Esophagus muscularis mucosa (tissue), 4 donors: ENCODE measurements at regions not wholly inside any gene's neighbourhood (a gene's known extent, or its start where the extent isn't known, plus 50 kb on each side); places are given as distances from the start of the nearest gene placed in this dataset.

ENCODE experiments used
- DNase-seq: peaks from one replicate; pipeline ENCODE4 v3.0.0-alpha.2; 2017; ENCODE audit errors: extremely low spot score
- H3K27ac ChIP-seq, 4 donors: fragments of 200-600 bp; sonication (generic); replicated peaks in 1 of 4; 1 replicate in 3 of 4; 2 replicates in 1 of 4; pipeline ENCODE4 v1.5.1; 2016 to 2019; ENCODE audit warnings: mild to moderate bottlenecking in 1 of 4
- H3K27me3 ChIP-seq, 4 donors: fragments of 200-600 bp; sonication (generic); one replicate each; pipeline versions ENCODE4 v1.5.1 to v1.6.0; 2016 to 2019
- H3K36me3 ChIP-seq, 4 donors: fragments of 200-600 bp; sonication (generic); one replicate each; pipeline ENCODE4 v1.5.1; 2016 to 2019
- H3K4me1 ChIP-seq, 4 donors: fragments of 200-600 bp; sonication (generic); one replicate each; pipeline ENCODE4 v1.5.1; 2016 to 2019
- H3K4me3 ChIP-seq, 4 donors: fragments of 200-600 bp; sonication (generic); 1 replicate in 2 of 4; 2 replicates in 2 of 4; pipeline ENCODE4 v1.5.1; 2016 to 2019; ENCODE audit warnings: mild to moderate bottlenecking in 4 of 4, moderate library complexity in 1 of 4
- H3K9me3 ChIP-seq, 4 donors: fragments of 200-600 bp; sonication (generic); 1 replicate in 3 of 4; 2 replicates in 1 of 4; pipeline ENCODE4 v1.5.1; 2016 to 2019
- CTCF ChIP-seq, 3 experiments: fragments of 200-600 bp in 2 of 3; fragments of 450-650 bp in 1 of 3; sonication (generic) in 2 of 3; IDR thresholded peaks; one replicate each; pipeline ENCODE4 v1.5.1; 2017 to 2019; ENCODE audit warnings: antibody characterized with exemption in 3 of 3, mild to moderate bottlenecking in 2 of 3, moderate library complexity in 1 of 3
- EP300 ChIP-seq: sonication (generic); formaldehyde crosslinking; IDR thresholded peaks from one replicate; pipeline ENCODE4 v1.6.1; 2017; ENCODE audit warnings: antibody characterized with exemption
- POLR2A ChIP-seq: fragments of 450-650 bp; IDR thresholded peaks from one replicate; pipeline ENCODE4 v1.6.1; 2017; ENCODE audit warnings: antibody characterized with exemption, moderate library complexity, mild to moderate bottlenecking, low read depth
- POLR2AphosphoS5 ChIP-seq, 2 donors: sonication (generic); formaldehyde crosslinking; IDR thresholded peaks; one replicate each; pipeline ENCODE4 v1.6.1; 2017; ENCODE audit warnings: antibody characterized with exemption in 2 of 2
- WGBS: methylation state at CpG from one replicate; pipeline ENCODE4 v1.1.5; 2018; 5-methylcytosine and 5-hydroxymethylcytosine counted together
- intact Hi-C: fragments of 100-400 bp; cut with DNase I; formaldehyde crosslinking; loops from one replicate; pipeline ENCODE4 v1.15.1; 2023

GRCh38 chr5:75940418-75940817 lies 142.8 kb upstream of the SV2C start:
- DNase-seq: no peak
- intact Hi-C loops: no loop called here
- H3K27ac ChIP-seq: no peak overlapping the region
- H3K9me3 ChIP-seq: peaks cover 0 to 7% (median 0%) of the 10 kb centered on the region in 4 donors
- 78% methylated on average over 2 of the region's 2 CpGs for WGBS
- H3K4me1 ChIP-seq: no peaks in the 10 kb centered on the region
- no peaks in the 10 kb centered on the region for H3K27me3 ChIP-seq
- no peaks in the 10 kb centered on the region for H3K36me3 ChIP-seq
- no peak overlapping the region for H3K4me3 ChIP-seq
- no peak for TF ChIP-seq EP300
- TF ChIP-seq CTCF (IDR thresholded peaks at IDR 0.05): no peak
- TF ChIP-seq POLR2AphosphoS5 (IDR thresholded peaks at IDR 0.05): no peak
- TF ChIP-seq POLR2A: no peak

GRCh38 chr5:75935572-75935971 lies 147.6 kb upstream of the SV2C start:
- WGBS: 80% methylated on average over 4 of the region's 4 CpGs
- Histone ChIP-seq H3K36me3 (no peaks in the 10 kb centered on the region), H3K27ac (no peak overlapping the region), H3K9me3 (no peaks in the 10 kb centered on the region), H3K4me1 (no peaks in the 10 kb centered on the region), H3K4me3 (no peak overlapping the region), H3K27me3 (peaks cover 0 to 10% (median 0%) of the 10 kb centered on the region in 4 donors)
- TF ChIP-seq POLR2AphosphoS5 (IDR thresholded peaks at IDR 0.05) (no peak), EP300 (no peak), POLR2A (no peak), CTCF (IDR thresholded peaks at IDR 0.05) (no peak)
- intact Hi-C loops: no loop called here
- DNase-seq: no peak

GRCh38 chr5:75933489-75933888 lies 149.7 kb upstream of the SV2C start:
- Histone ChIP-seq H3K27ac (no peak overlapping the region), H3K36me3 (no peaks in the 10 kb centered on the region), H3K9me3 (no peaks in the 10 kb centered on the region), H3K4me1 (no peaks in the 10 kb centered on the region), H3K27me3 (peaks cover 0 to 13% (median 0%) of the 10 kb centered on the region in 4 donors), H3K4me3 (no peak overlapping the region)
- 37% methylated on average over 3 of the region's 3 CpGs for WGBS
- TF ChIP-seq POLR2AphosphoS5 (IDR thresholded peaks at IDR 0.05) (no peak), POLR2A (no peak)
- DNase-seq: no peak
- intact Hi-C loops: no loop called here

GRCh38 chr5:75931175-75931574 lies 152.0 kb upstream of the SV2C start:
- Histone ChIP-seq H3K36me3 (no peaks in the 10 kb centered on the region), H3K27me3 (peaks cover 0 to 13% (median 0%) of the 10 kb centered on the region in 4 donors), H3K4me1 (no peaks in the 10 kb centered on the region), H3K27ac (no peak overlapping the region), H3K9me3 (no peaks in the 10 kb centered on the region), H3K4me3 (no peak overlapping the region)
- intact Hi-C loops: no loop called here
- WGBS: 79% methylated on average over 2 of the region's 2 CpGs
- DNase-seq: no peak
- TF ChIP-seq POLR2A (no peak), EP300 (no peak), POLR2AphosphoS5 (IDR thresholded peaks at IDR 0.05) (no peak), CTCF (IDR thresholded peaks at IDR 0.05) (no peak)

- Histone ChIP-seq H3K4me1 (no peaks in the 10 kb centered on the region), H3K4me3 (no peak overlapping the region), H3K27me3 (peaks cover 0 to 13% (median 0%) of the 10 kb centered on the region in 4 donors), H3K27ac (no peak overlapping the region), H3K9me3 (no peaks in the 10 kb centered on the region), H3K36me3 (no peaks in the 10 kb centered on the region)
- WGBS: 88% methylated on average over 1 of the region's 1 CpG
- intact Hi-C loops: no loop called here
- DNase-seq: no peak
- no peak for TF ChIP-seq EP300
- TF ChIP-seq CTCF (IDR thresholded peaks at IDR 0.05): no peak
- TF ChIP-seq POLR2A: no peak
- no peak for TF ChIP-seq POLR2AphosphoS5 (IDR thresholded peaks at IDR 0.05)
Measured at GRCh38 chr5:75928992-75929391, 154.2 kb upstream of the SV2C start.
